ENCODE measurements at regions not wholly inside any gene's neighbourhood (a gene's known extent, or its start where the extent isn't known, plus 50 kb on each side); places are given as distances from the start of the nearest gene placed in this dataset.
"Not testable (repeated sequence)": the region's sequence is repeated elsewhere in the genome, so short reads cannot be mapped to it uniquely, and the experiment has no call there.

DNA sequence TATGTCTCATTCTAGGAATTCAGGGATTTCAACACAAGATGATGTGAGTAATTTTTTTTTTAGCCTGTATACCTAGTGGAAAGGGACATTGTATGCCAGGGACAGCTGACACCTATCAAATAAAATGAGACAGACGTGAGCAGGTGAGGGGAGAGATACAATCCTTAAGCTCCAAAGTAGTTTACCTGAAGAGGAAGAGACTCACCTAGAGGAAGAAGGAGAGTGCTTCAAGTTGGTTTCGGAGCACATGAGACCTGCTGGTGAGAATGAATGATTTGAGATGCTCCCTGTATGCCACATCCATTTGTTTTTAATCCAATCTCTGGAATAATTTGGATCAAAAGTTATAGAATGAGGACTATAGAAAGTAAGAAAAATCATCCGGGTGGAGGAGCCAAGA, 915.4 kb upstream of the FBXO33 start:
- FAIRE-seq (no peak), DNase-seq (ENCODE audit: low read depth) (no peak)
- Histone ChIP-seq H3K27me3 (ENCODE audit: control insufficient read depth, insufficient read depth, low read length) (no peaks in the 10 kb centered on the region), H3K36me3 (ENCODE audit: control insufficient read depth, insufficient read depth, low read length) (no peaks in the 10 kb centered on the region), H3K4me3 (ENCODE audit: low read depth, low read length) (no peak overlapping the region)
- TF ChIP-seq, protein P1, sequence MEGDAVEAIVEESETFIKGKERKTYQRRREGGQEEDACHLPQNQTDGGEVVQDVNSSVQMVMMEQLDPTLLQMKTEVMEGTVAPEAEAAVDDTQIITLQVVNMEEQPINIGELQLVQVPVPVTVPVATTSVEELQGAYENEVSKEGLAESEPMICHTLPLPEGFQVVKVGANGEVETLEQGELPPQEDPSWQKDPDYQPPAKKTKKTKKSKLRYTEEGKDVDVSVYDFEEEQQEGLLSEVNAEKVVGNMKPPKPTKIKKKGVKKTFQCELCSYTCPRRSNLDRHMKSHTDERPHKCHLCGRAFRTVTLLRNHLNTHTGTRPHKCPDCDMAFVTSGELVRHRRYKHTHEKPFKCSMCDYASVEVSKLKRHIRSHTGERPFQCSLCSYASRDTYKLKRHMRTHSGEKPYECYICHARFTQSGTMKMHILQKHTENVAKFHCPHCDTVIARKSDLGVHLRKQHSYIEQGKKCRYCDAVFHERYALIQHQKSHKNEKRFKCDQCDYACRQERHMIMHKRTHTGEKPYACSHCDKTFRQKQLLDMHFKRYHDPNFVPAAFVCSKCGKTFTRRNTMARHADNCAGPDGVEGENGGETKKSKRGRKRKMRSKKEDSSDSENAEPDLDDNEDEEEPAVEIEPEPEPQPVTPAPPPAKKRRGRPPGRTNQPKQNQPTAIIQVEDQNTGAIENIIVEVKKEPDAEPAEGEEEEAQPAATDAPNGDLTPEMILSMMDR (IDR thresholded peaks at IDR 0.05; ENCODE audit: insufficient read depth, low read length, severe bottlenecking) = no peak

DNA sequence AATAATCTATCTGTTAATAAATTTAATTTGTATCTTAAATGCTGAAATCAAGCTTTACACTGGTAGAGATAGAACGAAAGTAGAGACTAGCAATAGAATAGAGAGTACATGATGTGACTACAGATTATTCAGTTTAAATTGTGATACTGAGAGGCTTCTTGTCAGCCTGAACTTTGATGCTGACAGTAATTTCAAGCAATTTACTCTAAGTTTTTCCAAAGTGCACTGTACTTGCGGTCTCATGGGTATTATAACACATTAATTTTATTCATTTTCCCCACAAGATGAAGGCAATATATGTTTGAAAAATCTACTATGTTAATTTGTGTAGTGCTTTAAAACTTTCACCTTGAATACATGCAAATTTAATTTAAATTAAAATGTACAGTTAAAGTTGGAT, 914.0 kb upstream of the FBXO33 start:
- Histone ChIP-seq H3K4me3 (ENCODE audit: low read depth, low read length) (no peak overlapping the region), H3K27me3 (ENCODE audit: control insufficient read depth, insufficient read depth, low read length) (no peaks in the 10 kb centered on the region), H3K36me3 (ENCODE audit: control insufficient read depth, insufficient read depth, low read length) (no peaks in the 10 kb centered on the region)
- TF ChIP-seq, protein P1 (IDR thresholded peaks at IDR 0.05; ENCODE audit: insufficient read depth, low read length, severe bottlenecking) = no peak
- FAIRE-seq (no peak), DNase-seq (ENCODE audit: low read depth) (no peak)

DNA sequence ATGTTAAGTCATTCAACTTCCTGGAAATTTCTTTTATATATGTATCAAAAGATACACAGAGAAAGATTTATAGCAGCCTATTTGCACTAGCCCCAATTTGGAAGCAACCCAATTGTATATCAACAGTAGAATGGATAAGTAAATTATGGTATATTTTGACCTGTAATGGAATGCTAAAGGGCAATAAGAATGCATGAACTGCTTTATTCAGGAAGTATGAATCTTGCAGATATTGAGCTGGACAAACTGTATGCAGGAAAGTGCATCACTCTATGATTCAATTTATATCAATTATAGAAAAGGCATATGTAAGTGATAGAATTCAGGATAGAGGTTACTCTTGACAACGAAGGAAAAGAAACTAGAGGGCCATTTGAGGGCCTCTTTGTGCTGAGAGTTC, 913.1 kb upstream of the FBXO33 start:
- TF ChIP-seq, protein P1 (IDR thresholded peaks at IDR 0.05; ENCODE audit: insufficient read depth, low read length, severe bottlenecking) = no peak
- FAIRE-seq (no peak), DNase-seq (ENCODE audit: low read depth) (no peak)
- Histone ChIP-seq H3K27me3 (ENCODE audit: control insufficient read depth, insufficient read depth, low read length) (no peaks in the 10 kb centered on the region), H3K36me3 (ENCODE audit: control insufficient read depth, insufficient read depth, low read length) (no peaks in the 10 kb centered on the region), H3K4me3 (ENCODE audit: low read depth, low read length) (no peak overlapping the region)

DNA sequence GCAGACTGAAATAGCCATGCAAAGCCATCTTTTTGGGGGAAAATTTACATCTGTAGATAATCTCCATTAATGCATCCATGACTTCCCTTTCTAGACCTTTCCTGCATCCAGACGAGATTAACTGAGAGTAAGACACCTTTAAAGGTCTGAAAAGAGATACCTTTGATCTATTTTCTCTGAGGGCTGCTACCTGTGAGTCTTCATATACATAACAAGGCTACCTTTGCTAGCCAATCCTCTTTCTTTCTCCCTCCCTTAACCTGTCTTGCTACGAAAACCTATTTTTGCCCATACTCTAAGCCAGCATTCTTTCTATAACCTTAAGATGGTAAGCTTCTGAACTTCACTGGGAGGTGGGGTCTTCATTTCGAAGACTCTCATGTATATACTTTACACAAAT, 908.5 kb upstream of the FBXO33 start:
- DNase-seq (ENCODE audit: low read depth) = no peak
- no peak for FAIRE-seq

DNA sequence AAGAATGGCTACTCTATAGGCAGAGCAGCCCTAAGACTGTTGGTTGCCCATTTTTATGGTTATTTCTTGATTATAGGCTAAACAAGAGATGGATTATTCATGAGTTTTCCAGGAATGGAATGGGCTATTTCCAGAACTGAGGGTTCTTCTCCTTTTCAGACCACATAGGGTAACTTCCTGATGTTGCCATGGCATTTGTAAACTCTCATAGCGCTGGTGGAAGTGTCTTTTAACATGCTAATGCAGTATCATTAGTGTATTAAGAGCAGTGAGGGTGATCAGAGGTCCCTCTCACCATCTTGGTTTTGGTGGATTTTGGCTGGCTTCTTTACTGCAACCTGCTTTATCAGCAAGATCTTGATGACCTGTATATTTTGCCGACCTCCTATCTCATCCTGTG, 904.6 kb upstream of the FBXO33 start:
- DNase-seq (ENCODE audit: low read depth) (no peak), FAIRE-seq (no peak)
- no peaks in the 10 kb centered on the region for H3K27me3 ChIP-seq (ENCODE audit: control insufficient read depth, insufficient read depth, low read length)
- H3K36me3 ChIP-seq (ENCODE audit: control insufficient read depth, insufficient read depth, low read length) = no peaks in the 10 kb centered on the region
- no peak overlapping the region for H3K4me3 ChIP-seq (ENCODE audit: low read depth, low read length)
- TF ChIP-seq, protein P1 (IDR thresholded peaks at IDR 0.05; ENCODE audit: insufficient read depth, low read length, severe bottlenecking) = no peak

More for the DNA sequence above, 908.5 kb upstream of the FBXO33 start:
- H3K27me3 ChIP-seq (ENCODE audit: control insufficient read depth, insufficient read depth, low read length) = no peaks in the 10 kb centered on the region
- TF ChIP-seq, protein P1 (IDR thresholded peaks at IDR 0.05; ENCODE audit: insufficient read depth, low read length, severe bottlenecking) = no peak
- H3K36me3 ChIP-seq (ENCODE audit: control insufficient read depth, insufficient read depth, low read length) = no peaks in the 10 kb centered on the region
- H3K4me3 ChIP-seq (ENCODE audit: low read depth, low read length) = no peak overlapping the region

DNA sequence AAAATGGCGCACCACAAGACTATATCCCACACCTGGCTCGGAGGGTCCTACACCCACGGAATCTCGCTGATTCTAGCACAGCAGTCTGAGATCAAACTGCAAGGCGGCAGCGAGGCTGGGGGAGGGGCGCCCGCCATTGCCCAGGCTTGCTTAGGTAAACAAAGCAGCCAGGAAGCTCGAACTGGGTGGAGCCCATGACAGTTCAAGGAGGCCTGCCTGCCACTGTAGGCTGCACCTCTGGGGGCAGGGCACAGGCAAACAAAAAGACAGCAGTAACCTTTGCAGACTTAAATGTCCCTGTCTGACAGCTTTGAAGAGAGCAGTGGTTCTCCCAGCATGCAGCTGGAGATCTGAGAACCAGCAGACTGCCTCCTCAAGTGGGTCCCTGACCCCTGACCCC, 894.3 kb upstream of the FBXO33 start:
- not testable (repeated sequence) for H3K36me3 ChIP-seq (ENCODE audit: control insufficient read depth, insufficient read depth, low read length); H3K4me3 ChIP-seq (ENCODE audit: low read depth, low read length); H3K27me3 ChIP-seq (ENCODE audit: control insufficient read depth, insufficient read depth, low read length); FAIRE-seq; DNase-seq (ENCODE audit: low read depth)

Measured in bronchial epithelial cell (primary cell).